OCI-LY1 (cell line): ENCODE measurements at regions not wholly inside any gene's neighbourhood (a gene's known extent, or its start where the extent isn't known, plus 50 kb on each side); places are given as distances from the start of the nearest gene placed in this dataset.

Experiments
- H2AFZ ChIP-seq: fragments of 200-600 bp; sonication (generic), shearing (Covaris generic); 2 replicates; pipeline ENCODE4 v1.6.0; 2014; ENCODE audit warnings: antibody characterized with exemption, mild to moderate bottlenecking, low read length
- H3F3A ChIP-seq: fragments of 200-600 bp; sonication (generic), shearing (Covaris generic); 2 replicates; pipeline ENCODE4 v1.6.0; 2014; ENCODE audit warnings: mild to moderate bottlenecking, antibody characterized with exemption, low read length, moderate library complexity; ENCODE audit not compliant: insufficient read depth
- H3K27ac ChIP-seq: fragments of 200-600 bp; sonication (generic); 2 replicates; pipeline ENCODE4 v1.5.1; 2014; ENCODE audit warnings: low read length, mixed run types, mild to moderate bottlenecking, low read depth; ENCODE audit not compliant: poor library complexity, severe bottlenecking
- H3K27me3 ChIP-seq: fragments of 200-600 bp; sonication (generic); 2 replicates; pipeline ENCODE4 v1.6.0; 2014; ENCODE audit warnings: antibody characterized with exemption, mild to moderate bottlenecking, low read length, moderate library complexity; ENCODE audit not compliant: insufficient read depth
- H3K36me3 ChIP-seq: fragments of 200-600 bp; sonication (generic); 2 replicates; pipeline ENCODE4 v1.6.1; 2014; ENCODE audit warnings: mild to moderate bottlenecking, antibody characterized with exemption, low read length, moderate library complexity, mixed read lengths; ENCODE audit not compliant: insufficient read depth
- H3K4me1 ChIP-seq: fragments of 200-600 bp; sonication (generic); 2 replicates; pipeline ENCODE4 v1.5.1; 2014; ENCODE audit warnings: mild to moderate bottlenecking, low read length, moderate library complexity; ENCODE audit not compliant: insufficient read depth, severe bottlenecking
- H3K4me2 ChIP-seq: fragments of 200-600 bp; sonication (generic), shearing (Covaris generic); 2 replicates; pipeline ENCODE4 v1.6.1; 2014; ENCODE audit warnings: low read length
- H3K4me3 ChIP-seq: fragments of 200-600 bp; sonication (generic); 2 replicates; pipeline ENCODE4 v1.5.1; 2014; ENCODE audit warnings: low read length, low read depth, mild to moderate bottlenecking, mixed read lengths; ENCODE audit not compliant: poor library complexity, severe bottlenecking
- H3K79me2 ChIP-seq: fragments of 200-600 bp; shearing (Covaris generic); 2 replicates; pipeline ENCODE4 v1.6.1; 2016; ENCODE audit warnings: mixed run types, low read length, mixed read lengths; ENCODE audit not compliant: insufficient read depth
- H3K9ac ChIP-seq: fragments of 200-600 bp; sonication (generic), shearing (Covaris generic); 2 replicates; pipeline ENCODE4 v1.6.1; 2014; ENCODE audit warnings: mild to moderate bottlenecking, low read length, mixed read lengths
- H3K9me2 ChIP-seq: fragments of 200-600 bp; sonication (generic), shearing (Covaris generic); 2 replicates; pipeline ENCODE4 v1.6.1; 2014; ENCODE audit warnings: low read depth, mild to moderate bottlenecking, low read length, mixed read lengths
- H3K9me3 ChIP-seq: fragments of 200-600 bp; shearing (Covaris generic); 2 replicates; pipeline ENCODE4 v1.6.1; 2014; ENCODE audit warnings: low read length, mixed read lengths
- H4K20me1 ChIP-seq: fragments of 200-600 bp; sonication (generic), shearing (Covaris generic); 2 replicates; pipeline ENCODE4 v1.6.0; 2016; ENCODE audit warnings: mild to moderate bottlenecking, low read length; ENCODE audit not compliant: insufficient read depth
- CTCF ChIP-seq: fragments of 200-600 bp; sonication (generic), shearing (Covaris generic); IDR thresholded peaks from 2 replicates; pipeline ENCODE4 v1.5.1; 2017; ENCODE audit warnings: mild to moderate bottlenecking, antibody characterized with exemption, low read length, moderate library complexity, mixed read lengths
- EZH2 ChIP-seq: fragments of 200-600 bp; sonication (generic), shearing (Covaris generic); IDR thresholded peaks from 2 replicates; pipeline ENCODE4 v1.8.0; 2017; ENCODE audit warnings: borderline replicate concordance, mixed run types, mild to moderate bottlenecking, antibody characterized with exemption, low read length, moderate library complexity, mixed read lengths

- no peaks in the 10 kb centered on the region for H3K4me1 ChIP-seq
- no peaks in the 10 kb centered on the region for H3F3A ChIP-seq
- H3K4me2 ChIP-seq = no peak overlapping the region
- no peak overlapping the region for H3K4me3 ChIP-seq
- H3K9me3 ChIP-seq = no peaks in the 10 kb centered on the region
- no peak overlapping the region for H2AFZ ChIP-seq
- H3K9ac ChIP-seq = no peak overlapping the region
- H3K27ac ChIP-seq = no peak overlapping the region
- no peaks in the 10 kb centered on the region for H3K79me2 ChIP-seq
- TF ChIP-seq CTCF (no peak), EZH2 (no peak)
- no peaks in the 10 kb centered on the region for H3K27me3 ChIP-seq
- no peaks in the 10 kb centered on the region for H3K9me2 ChIP-seq
- no peaks in the 10 kb centered on the region for H4K20me1 ChIP-seq
- no peaks in the 10 kb centered on the region for H3K36me3 ChIP-seq
Observed at GRCh38 chr11:15730263-15730994, 615.7 kb downstream of the INSC start.

- no peaks in the 10 kb centered on the region for H3K79me2 ChIP-seq
- no peaks in the 10 kb centered on the region for H3F3A ChIP-seq
- H3K4me3 ChIP-seq = no peak overlapping the region
- H4K20me1 ChIP-seq = no peaks in the 10 kb centered on the region
- no peaks in the 10 kb centered on the region for H3K36me3 ChIP-seq
- H3K9me2 ChIP-seq = no peaks in the 10 kb centered on the region
- no peak overlapping the region for H3K9ac ChIP-seq
- no peak overlapping the region for H2AFZ ChIP-seq
- no peaks in the 10 kb centered on the region for H3K4me1 ChIP-seq
- no peak overlapping the region for H3K4me2 ChIP-seq
- TF ChIP-seq EZH2 = no peak
- TF ChIP-seq CTCF = no peak
- no peaks in the 10 kb centered on the region for H3K9me3 ChIP-seq
- no peaks in the 10 kb centered on the region for H3K27me3 ChIP-seq
- H3K27ac ChIP-seq = no peak overlapping the region
Observed at GRCh38 chr11:15730995-15731385, 616.3 kb downstream of the INSC start.

GRCh38 chr11:15735706-15736105 lies 620.6 kb downstream of the SOX6 start:
- no peak overlapping the region for H3K27ac ChIP-seq
- no peak overlapping the region for H3K4me3 ChIP-seq
- H3K4me2 ChIP-seq = no peak overlapping the region
- H2AFZ ChIP-seq = no peak overlapping the region
- H3F3A ChIP-seq = no peaks in the 10 kb centered on the region
- no peak overlapping the region for H3K9ac ChIP-seq
- H3K4me1 ChIP-seq = no peaks in the 10 kb centered on the region
- no peaks in the 10 kb centered on the region for H3K36me3 ChIP-seq
- no peaks in the 10 kb centered on the region for H3K79me2 ChIP-seq
- H3K9me2 ChIP-seq = no peaks in the 10 kb centered on the region
- no peaks in the 10 kb centered on the region for H4K20me1 ChIP-seq
- H3K27me3 ChIP-seq = no peaks in the 10 kb centered on the region
- no peaks in the 10 kb centered on the region for H3K9me3 ChIP-seq
- TF ChIP-seq CTCF (no peak), EZH2 (no peak)
